ENCODE measurements at regions not wholly inside any gene's neighbourhood (a gene's known extent, or its start where the extent isn't known, plus 50 kb on each side); places are given as distances from the start of the nearest gene placed in this dataset.
"Not testable (repeated sequence)": the region's sequence is repeated elsewhere in the genome, so short reads cannot be mapped to it uniquely, and the experiment has no call there.

DNA sequence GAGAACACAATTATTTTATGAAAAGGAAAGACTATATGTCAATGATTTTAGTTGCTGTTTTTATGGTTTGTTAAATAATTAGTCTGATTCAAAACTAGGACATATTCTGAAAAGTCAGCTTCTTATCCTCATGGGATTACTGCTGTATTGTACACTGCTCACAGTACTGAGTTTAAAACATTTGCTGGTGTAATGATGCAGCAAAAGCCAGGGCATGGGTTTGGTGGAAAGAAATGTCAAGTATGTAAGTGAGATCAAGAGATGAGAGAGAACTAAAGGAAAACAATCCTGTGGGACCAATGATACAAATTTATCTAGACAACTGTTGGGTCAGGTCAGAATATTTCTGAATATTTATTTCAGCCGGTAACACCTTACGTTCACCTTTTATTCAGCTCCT, 210.1 kb upstream of the ARHGEF26 start:
- no peak for DNase-seq (ENCODE audit: low read depth)

DNA sequence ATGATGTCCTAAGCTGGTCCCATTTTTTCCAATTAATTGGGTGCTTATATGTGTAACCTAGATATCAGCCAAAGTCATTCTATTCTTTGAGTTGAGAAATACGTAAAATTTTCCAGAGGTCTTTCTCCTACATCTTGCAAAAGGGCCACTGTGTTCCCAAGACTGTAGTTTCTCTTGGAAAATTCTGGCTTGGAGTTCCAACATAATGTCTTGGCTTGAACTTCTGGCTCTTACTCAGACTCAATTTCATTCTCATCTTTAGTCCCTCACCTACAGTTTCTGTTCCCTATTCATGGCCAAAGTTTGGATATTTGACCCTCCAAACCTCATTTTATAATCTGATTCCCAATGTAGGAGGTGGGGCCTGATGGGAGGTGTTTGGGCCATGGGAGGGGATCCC, 201.4 kb upstream of the ARHGEF26 start:
- no peak for DNase-seq (ENCODE audit: low read depth)

DNA sequence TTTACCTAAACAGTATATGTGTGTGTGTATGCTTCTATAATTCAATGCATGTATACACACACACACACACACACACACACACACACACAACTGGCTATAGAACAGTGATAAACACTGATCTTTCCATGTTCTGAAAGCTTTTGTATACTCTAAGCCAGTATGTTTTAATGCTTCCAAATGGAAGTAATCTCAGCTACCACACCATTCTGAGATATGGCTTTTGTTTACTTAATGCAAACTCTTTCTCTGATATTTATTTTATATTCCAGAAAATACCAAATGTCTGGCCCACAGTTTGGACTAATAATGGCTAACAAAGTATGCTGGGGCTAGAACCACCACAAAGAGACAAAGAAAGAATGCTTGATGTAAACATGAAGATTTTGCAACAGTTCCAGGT, 199.4 kb upstream of the ARHGEF26 start:
- no peak for DNase-seq (ENCODE audit: low read depth)

DNA sequence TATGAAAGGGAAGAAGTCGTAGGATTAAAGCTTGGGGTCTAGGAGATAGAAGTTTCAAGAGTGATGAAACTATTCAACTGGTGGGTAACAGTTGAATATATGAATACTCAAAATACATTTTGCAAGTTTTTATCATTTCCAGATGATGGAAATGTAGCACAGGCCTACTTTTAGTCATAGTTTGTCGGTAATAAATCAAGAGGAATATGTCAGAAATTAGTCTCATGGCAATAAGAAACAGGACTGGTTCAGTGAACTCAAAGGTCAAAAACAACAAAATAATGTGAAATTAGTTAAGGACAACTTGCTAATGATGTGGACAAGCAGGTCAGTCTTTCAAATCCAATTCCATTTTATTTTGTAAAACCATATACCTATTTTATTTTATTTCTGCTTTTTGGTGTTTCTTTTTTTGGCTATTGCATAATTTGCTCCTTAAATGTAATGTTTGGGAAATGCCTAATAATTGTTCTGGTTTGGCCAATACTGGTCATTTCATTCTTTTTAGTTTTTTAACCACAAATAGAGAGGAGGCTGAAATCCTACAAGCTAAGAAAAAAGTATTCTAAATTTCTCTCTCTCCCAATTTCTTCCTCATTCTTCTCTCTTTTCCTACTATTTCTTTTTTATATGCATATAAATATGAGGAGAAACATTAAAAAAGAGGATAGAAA, 195.2 kb upstream of the ARHGEF26 start:
- no peak for DNase-seq (ENCODE audit: low read depth)

DNA sequence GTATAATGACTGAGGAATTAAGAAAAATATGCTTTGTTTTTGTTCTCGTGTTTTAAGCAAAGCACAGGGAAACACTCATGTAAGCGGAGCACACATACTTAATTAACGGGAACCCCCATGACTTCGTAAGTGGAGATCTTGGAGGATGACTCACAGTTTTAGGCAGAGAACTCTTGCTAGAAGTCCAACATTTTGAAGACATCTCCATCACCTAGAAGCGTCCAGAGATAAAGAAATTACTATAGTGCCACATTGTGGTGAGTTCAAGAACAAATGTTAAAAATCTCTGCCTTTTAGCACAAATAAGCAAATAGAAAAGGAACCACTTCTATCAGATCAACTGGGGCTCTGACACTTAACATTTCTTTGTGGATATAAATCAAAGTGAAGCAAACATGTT, 194.1 kb upstream of the ARHGEF26 start:
- DNase-seq (ENCODE audit: low read depth): no peak

DNA sequence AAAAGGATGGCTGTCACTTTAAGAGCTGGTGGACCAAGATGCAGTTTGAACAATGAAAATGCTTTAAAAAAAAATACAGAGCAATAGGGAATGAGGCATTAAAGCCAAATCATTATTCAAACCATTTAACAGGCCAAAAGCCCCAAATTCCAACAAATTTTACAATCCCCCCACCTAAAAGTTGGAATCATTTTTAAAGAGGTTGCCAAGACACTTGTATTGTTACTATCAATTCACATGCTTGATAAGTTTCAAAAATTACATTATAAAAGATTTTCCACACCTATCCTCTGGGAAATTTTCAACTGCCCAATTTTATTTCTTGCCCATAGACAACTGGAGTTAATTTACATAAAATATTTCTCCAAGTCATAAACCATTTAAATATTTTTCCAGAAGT, 192.3 kb upstream of the ARHGEF26 start:
- no peak for DNase-seq (ENCODE audit: low read depth)

DNA sequence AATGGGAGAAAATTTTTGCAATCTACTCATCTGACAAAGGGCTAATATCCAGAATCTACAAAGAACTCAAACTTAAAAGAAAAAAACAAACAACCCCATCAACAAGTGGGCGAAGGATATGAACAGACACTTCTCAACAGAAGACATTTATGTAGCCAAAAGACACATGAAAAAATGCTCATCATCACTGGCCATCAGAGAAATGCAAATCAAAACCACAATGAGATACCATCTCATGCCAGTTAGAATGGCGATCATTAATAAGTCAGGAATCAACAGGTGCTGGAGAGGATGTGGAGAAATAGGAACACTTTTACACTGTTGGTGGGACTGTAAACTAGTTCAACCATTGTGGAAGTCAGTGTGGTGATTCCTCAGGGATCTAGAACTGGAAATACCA, 187.7 kb upstream of the ARHGEF26 start:
- not testable (repeated sequence) for DNase-seq (ENCODE audit: low read depth)

DNA sequence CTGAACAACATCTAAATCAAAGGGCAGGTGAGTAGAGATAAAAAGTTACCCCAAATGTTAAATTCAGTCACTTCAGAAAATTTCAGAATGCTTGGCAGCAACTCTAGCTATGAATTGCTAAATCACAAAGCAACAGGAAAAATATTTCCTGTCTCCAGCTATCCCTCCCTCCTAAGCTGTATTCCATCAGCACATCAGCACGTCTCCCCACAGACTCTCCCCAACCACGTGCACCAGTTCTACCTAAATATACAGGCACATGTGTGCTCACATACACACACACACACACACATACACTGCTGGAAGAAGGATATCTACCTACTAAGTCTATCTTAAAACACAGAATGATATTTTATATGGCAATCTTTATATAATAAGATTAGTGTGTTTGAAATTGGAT, 177.1 kb upstream of the ARHGEF26 start:
- no peak for DNase-seq (ENCODE audit: low read depth)

DNA sequence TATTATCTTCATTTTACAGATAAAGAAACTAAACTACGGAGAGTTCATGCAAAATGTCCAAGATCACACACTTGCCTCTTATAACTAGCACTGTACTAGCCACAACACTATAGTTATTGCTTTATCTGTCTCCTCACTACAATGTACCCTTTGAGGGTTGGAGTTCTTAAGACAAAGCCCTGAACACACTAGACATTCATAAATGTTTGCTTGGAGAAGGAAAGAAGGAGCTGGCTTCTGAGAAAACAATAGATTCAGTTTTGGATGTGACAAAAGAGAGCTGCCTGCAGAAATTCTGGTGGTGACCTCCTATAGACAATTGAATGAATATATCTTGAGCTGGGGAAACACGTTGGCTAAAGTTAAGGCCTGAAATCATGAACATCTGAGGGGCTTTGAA, 169.9 kb upstream of the ARHGEF26 start:
- DNase-seq (ENCODE audit: low read depth): no peak

DNA sequence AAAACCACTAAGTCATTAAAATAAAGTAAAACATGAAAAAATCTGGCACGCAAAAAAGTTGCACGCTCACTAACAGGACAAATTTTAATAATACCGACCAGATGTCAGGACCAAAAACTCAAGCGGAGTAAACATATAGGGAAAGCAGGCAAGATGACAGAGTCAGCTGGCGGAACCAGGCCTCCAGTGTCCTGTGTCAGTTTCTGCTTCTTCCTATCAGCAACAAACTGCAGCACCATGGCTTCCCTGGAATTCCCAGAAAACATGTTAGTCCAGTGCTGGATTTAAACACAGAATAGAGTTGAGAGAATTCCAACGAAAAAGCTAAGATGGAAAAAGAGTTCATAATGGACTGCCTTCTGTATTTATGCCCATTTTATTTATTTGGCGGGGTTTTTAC, 169.1 kb upstream of the ARHGEF26 start:
- DNase-seq (ENCODE audit: low read depth): no peak

DNA sequence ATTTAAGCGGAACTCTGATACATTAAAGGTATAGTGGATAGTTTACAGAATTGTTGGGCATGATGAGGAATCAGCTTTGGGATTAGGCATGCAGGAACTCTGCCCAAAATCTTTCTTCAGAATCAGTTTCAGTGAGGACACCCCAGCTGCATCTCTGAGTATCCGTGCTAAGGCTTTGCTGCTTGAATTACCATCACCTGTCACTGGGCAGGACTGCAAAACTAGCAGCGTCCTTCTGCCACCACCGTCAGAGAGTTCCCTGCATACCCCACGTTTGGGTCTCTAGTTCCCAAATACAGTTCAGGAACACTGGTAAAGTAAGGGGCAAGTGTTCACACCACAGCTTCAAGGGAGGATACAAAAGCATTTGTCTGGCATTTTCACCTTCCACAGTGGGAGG, 164.6 kb upstream of the ARHGEF26 start:
- DNase-seq (ENCODE audit: low read depth): no peak

DNA sequence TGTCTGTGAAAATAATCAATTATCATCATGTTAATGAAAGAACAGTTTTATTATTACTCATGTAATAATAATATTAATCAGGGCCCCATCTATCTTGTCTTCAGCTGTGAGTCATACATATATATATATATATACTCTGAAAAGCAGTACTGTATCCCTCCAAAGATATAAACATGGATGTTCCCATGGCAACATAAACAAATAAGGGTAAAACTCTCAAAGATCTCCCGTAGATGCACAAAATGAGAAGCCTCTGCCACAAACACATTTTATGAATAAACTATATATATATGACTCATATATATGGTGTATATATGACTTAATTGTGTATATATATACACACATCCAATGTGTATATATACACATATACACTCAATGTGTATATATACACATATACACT, 163.8 kb upstream of the ARHGEF26 start:
- DNase-seq (ENCODE audit: low read depth): no peak

DNA sequence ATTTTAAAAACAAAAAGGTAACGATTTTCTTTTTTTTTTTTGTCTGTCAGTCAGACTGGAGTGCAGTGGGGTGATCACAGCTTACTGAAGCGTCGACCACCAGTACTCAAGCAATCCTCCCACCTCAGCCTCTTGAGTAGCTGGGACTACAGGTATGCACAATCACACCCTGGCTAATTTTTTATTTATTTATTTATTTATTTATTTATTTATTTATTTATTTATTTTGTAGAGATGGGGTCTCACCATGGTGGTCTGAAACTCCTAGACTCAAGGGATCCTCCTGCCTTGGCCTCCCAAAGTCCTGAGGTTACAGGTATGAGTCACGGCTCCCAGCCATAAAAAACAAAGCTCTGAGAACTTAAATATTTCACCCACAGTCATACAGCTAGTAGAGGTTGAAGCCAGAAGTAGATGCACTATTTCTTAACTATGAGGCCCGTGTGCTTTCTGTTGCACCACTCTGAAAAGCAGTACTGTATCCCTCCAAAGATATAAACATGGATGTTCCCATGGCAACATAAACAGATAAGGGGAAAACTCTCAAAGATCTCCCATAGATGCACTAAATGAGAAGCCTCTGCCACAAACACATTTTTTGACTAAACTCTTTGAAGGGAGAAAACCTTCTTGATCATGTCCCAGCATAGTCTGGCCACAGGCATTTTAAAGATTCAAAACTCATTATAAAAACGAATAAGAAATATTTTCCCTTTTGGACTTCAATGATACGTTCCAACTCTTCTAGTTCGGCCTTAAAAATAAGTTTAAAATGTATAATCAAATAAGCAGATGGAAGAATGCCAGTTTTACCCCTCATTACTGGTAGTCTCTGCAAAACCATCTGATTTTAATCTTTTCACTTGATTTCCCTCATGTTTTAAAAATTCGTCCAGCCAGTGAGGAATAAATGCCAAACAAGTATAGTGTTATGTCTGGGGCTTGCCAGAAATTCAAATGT, 162.3 kb upstream of the ARHGEF26 start:
- no peak for DNase-seq (ENCODE audit: low read depth)

DNA sequence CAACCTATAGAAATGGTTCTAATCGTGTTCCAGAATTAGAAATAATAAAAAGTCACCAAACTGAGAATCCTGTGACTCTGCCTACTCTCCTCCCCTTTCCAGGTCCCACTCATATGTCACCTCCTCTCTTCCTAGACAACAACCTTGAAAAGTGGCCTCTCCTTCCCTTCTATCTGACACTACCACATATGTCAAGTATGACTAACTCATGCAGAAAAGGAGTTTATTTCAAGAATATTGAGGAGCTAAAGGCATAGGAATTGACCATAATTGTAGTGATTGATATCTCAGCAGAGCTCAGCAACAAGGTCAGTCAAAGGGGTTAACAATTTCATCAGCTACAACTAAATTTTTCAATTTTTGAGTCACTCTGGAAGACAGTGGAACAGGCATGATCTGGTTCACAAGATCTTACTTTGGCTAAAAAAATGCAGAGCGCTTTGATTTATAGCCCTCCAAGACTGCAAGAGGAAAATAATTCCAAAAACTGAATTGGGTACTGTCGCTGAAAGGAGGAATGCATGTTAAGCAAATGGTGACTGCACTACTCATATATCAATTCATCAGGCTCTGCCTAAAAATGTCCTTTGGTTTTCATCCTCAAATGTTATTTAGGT, 160.6 kb upstream of the ARHGEF26 start:
- no peak for DNase-seq (ENCODE audit: low read depth)

DNA sequence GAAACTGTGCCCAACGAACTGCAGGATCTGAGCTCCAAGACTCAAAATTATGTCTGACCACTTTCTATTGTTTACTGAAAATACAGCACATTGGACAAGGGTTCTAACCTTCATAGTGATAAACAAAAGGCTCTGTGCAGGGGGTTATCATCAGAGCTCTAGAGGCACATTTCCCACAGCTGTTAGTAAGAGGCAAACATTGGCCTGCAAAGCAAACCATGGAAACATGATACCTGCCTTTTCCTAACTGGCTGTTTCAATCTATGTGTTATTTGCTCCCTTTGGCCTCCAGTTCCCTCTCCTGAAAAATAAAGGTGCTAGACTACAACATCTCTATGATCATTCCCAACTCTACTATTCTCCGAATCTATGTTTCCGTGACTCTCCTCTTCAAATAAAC, 159.7 kb upstream of the ARHGEF26 start:
- DNase-seq (ENCODE audit: low read depth): no peak

DNA sequence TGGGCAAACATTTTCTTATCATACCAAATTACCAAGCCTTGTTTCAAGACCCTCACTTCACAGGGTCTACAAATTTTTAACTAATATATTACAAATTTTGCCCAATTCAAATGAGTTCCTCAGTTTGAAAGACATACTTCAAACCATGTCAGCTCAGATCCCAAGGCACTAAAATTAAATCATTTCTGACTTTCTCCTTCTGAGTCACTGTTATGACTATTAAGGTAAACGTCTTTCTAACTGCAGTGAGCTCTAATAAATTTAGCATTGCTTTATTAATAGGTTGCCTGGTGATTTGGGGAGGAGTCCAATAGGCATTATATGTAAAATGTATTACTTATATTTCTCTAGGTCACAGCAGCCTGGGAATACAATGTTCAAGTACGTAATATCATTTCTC, 158.2 kb upstream of the ARHGEF26 start:
- no peak for DNase-seq (ENCODE audit: low read depth)

DNA sequence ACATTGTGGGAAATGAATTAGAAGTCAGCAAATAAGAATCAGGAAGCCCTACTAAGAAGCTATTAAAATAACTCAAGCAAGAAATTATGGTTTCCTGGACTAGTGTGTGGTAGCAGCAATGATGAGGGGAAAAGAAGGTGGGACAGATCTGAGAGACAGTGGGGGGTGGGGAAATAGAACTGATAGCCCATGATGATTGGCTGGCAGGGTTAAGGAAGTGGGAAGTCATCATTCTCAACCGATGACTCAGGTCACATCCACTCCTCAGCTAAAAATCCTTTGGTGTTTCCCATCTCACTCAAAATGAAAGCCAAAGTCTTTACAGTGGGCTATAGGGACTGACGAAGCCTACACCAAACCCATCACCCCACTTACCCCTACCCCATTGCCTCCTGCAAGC, 153.9 kb upstream of the ARHGEF26 start:
- no peak for DNase-seq (ENCODE audit: low read depth)

DNA sequence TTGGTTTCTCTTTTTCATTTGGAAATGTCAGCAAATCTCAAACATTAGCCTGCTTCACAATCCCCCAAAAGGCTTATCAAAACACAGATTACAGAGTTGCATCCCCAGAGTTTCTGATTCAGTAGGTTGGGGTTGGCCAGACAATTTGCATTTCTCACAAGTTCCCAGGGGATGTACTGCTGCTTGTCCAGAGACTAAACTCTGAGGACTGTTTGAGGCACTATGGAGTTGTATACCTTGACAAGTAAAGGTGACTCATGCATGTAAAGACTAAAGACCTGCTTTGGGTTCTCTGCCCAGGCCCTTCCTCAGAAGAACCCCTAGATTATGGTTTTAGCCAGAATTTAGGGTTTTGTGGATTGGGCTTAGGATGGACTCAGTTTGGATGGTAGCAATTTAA, 151.1 kb upstream of the ARHGEF26 start:
- DNase-seq (ENCODE audit: low read depth): no peak

DNA sequence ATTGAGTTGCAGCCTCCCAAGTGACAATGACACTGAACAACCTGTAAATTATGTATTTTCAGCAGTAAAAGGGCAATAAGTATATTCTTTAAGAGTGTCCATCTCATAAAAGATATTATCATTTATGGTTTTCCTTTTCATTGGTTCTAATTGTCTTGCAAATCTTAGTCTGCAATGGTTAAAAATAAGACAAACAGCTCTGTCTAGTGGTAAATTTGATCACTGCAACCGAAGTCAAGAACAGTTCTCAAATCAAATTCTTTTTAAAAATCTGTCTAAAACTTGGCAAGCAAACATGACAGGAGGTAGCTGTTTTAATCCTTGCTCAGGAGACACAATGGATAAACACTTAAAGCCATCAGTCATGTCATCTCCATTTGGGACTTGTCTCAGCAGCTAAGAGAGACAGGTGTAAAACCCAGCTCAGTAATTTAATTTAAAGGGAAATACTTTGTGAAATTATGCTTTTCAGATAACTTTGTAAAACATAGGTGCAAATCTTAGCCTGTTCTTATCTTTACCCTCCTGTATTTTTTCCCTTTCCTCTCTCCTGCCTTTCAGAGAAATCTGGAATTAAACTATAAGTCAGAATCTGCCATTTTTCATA, 150.3 kb upstream of the ARHGEF26 start:
- no peak for DNase-seq (ENCODE audit: low read depth)

DNA sequence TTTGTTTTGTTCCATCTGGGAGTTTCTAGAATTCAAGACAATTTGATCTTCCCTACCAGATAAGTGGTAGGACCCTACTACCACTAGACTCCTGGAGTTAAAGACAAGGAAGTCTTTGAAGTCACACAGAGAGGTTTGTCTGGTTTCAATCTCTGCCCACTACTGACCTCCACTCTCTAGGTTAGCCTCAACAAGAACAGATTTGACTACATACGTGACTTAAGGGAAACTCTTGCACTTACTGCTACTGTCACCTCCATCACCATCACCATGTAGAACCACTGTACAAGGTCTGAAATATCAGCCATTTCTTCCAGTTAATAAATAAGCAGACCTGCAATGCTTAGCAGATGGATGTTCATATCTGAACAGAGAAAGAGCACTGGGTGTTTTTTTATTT, 148.3 kb upstream of the ARHGEF26 start:
- DNase-seq (ENCODE audit: low read depth): no peak

DNA sequence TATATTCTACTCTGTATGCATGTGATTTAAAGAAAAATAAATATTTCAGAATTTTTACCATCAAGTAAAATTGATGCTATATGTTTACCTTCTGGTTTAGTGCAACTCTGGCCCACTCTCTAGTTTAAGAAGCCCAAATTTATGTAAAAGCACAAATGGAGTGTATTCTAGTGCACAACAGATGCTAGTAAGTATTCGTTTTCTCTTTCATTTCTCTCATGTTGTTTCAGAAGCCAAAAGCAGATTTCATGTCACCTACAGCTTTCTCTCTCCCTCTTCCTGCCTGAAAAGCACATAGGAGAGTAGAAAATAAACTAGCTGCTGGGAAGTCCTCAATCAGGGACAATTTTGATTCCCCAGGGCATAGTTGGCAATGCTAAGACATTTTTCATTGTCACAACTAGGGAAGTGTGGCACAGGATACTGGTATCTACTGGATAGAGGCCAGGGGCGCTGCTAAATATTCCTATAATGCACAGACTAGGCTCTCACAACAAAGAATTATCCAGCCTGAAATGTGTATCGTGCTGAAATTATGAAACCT, 147.4 kb upstream of the ARHGEF26 start:
- no peak for DNase-seq (ENCODE audit: low read depth)

DNA sequence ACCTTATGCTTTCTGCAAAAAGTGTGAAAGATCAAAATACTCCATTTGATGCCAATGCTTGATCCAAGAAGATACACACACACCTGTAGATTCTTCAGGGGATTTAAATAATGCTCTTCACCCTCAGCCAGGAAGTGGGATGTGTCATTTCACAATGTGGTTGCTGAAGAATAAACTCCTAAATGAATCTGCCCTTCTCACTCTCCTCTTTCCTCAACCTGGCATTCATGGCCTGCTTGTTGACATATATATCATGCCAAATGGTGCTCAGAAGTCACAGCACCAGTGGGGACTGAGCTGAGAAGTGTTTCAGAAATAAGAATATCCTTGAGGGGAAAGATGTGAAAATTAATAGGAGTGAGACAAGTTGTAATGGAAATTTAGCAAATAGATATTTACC, 146.6 kb upstream of the ARHGEF26 start:
- DNase-seq (ENCODE audit: low read depth): no peak

All from HS-27A (cell line).